ENCODE measurements at regions not wholly inside any gene's neighbourhood (a gene's known extent, or its start where the extent isn't known, plus 50 kb on each side); places are given as distances from the start of the nearest gene placed in this dataset.
"Not testable (repeated sequence)": the region's sequence is repeated elsewhere in the genome, so short reads cannot be mapped to it uniquely, and the experiment has no call there.

GRCh38 chr5:101244621-101245020, 341.5 kb upstream of the ST8SIA4 start:
- no peak for TF ChIP-seq POLR2A (IDR thresholded peaks at IDR 0.05)
- TF ChIP-seq CTCF (IDR thresholded peaks at IDR 0.05), result no peak
- Histone ChIP-seq H3K27me3 (no peaks in the 10 kb centered on the region), H3K27ac (no peak overlapping the region), H3K36me3 (ENCODE audit: low read depth, missing control alignments) (no peaks in the 10 kb centered on the region), H3K4me1 (no peaks in the 10 kb centered on the region), H3K9me3 (no peaks in the 10 kb centered on the region), H3K4me3 (no peak overlapping the region)
- DNase-seq, result no peak
- WGBS, 2 donors, result 90 to 97% methylated on average over 1 of the region's 1 CpG
- intact Hi-C loops (cut with DNase I; ENCODE audit: low total_unique reads), result no loop called here

GRCh38 chr5:101212942-101213514, 309.9 kb upstream of the ST8SIA4 start:
- TF ChIP-seq CTCF (IDR thresholded peaks at IDR 0.05), result no peak
- Histone ChIP-seq H3K27ac (no peak overlapping the region), H3K4me1 (no peaks in the 10 kb centered on the region), H3K36me3 (ENCODE audit: low read depth, missing control alignments) (no peaks in the 10 kb centered on the region), H3K27me3 (no peaks in the 10 kb centered on the region), H3K4me3 (no peak overlapping the region), H3K9me3 (no peaks in the 10 kb centered on the region)
- DNase-seq, result no peak
- 60 to 62% methylated on average over 10 of the region's 10 CpGs for WGBS, 2 donors
- intact Hi-C loops (cut with DNase I; ENCODE audit: low total_unique reads), result no loop called here

GRCh38 chr5:101206534-101206933, 303.5 kb upstream of the ST8SIA4 start:
- Histone ChIP-seq H3K27ac (no peak overlapping the region), H3K27me3 (no peaks in the 10 kb centered on the region), H3K4me3 (no peak overlapping the region), H3K9me3 (no peaks in the 10 kb centered on the region), H3K36me3 (ENCODE audit: low read depth, missing control alignments) (no peaks in the 10 kb centered on the region), H3K4me1 (no peaks in the 10 kb centered on the region)
- DNase-seq, result no peak
- intact Hi-C loops (cut with DNase I; ENCODE audit: low total_unique reads), result no loop called here
- TF ChIP-seq POLR2A (IDR thresholded peaks at IDR 0.05), result no peak
- no peak for TF ChIP-seq CTCF (IDR thresholded peaks at IDR 0.05)

GRCh38 chr5:101205065-101205464, 302.0 kb upstream of the ST8SIA4 start:
- H3K27me3 ChIP-seq; DNase-seq; H3K4me3 ChIP-seq; H3K27ac ChIP-seq; intact Hi-C loops (cut with DNase I; ENCODE audit: low total_unique reads); H3K4me1 ChIP-seq; H3K36me3 ChIP-seq (ENCODE audit: low read depth, missing control alignments); H3K9me3 ChIP-seq: not testable (repeated sequence)
- 83 to 90% methylated on average over 3 of the region's 3 CpGs for WGBS, 2 donors

GRCh38 chr5:101180365-101180764, 277.3 kb upstream of the ST8SIA4 start:
- H3K4me1 ChIP-seq; H3K27me3 ChIP-seq; H3K4me3 ChIP-seq; DNase-seq; intact Hi-C loops (cut with DNase I; ENCODE audit: low total_unique reads); H3K27ac ChIP-seq; H3K9me3 ChIP-seq; H3K36me3 ChIP-seq (ENCODE audit: low read depth, missing control alignments): not testable (repeated sequence)
- WGBS, 2 donors, result 47 to 80% methylated on average over 2 to 10 of the region's 10 CpGs

GRCh38 chr5:101176605-101177004, 273.5 kb upstream of the ST8SIA4 start:
- Histone ChIP-seq H3K4me3 (no peak overlapping the region), H3K36me3 (ENCODE audit: low read depth, missing control alignments) (no peaks in the 10 kb centered on the region), H3K27me3 (no peaks in the 10 kb centered on the region), H3K9me3 (no peaks in the 10 kb centered on the region), H3K4me1 (no peaks in the 10 kb centered on the region), H3K27ac (no peak overlapping the region)
- intact Hi-C loops (cut with DNase I; ENCODE audit: low total_unique reads), result no loop called here
- no peak for DNase-seq
- TF ChIP-seq POLR2A (IDR thresholded peaks at IDR 0.05) (no peak), CTCF (IDR thresholded peaks at IDR 0.05) (no peak)
- WGBS, 2 donors, result 67 to 71% methylated on average over 2 to 3 of the region's 3 CpGs

All from testis (tissue), 2 donors.